Fibroblast of villous mesenchyme (primary cell): ENCODE measurements at regions not wholly inside any gene's neighbourhood (a gene's known extent, or its start where the extent isn't known, plus 50 kb on each side); places are given as distances from the start of the nearest gene placed in this dataset. TPM values are rescaled to one million over a fixed set of nuclear protein-coding genes. Genes with fewer than 3 reads are reported as not detected.
"Not testable (repeated sequence)": the region's sequence is repeated elsewhere in the genome, so short reads cannot be mapped to it uniquely, and the experiment has no call there.

ENCODE experiments used
- DNase-seq: peaks from one replicate; pipeline ENCODE4 v3.0.0-alpha.2; 2010; ENCODE audit warnings: low read depth
- H3K4me3 ChIP-seq: 2 replicates; pipeline ENCODE4 v1.5.1; 2011; ENCODE audit warnings: low read depth, mild to moderate bottlenecking, low read length
- small RNA-seq: library from RNA; depleted of rRNA; stranded (forward); fragments of <200 nt; gene quantifications from one replicate; pipeline ENCODE3, GENCODE V24; 2012

DNA sequence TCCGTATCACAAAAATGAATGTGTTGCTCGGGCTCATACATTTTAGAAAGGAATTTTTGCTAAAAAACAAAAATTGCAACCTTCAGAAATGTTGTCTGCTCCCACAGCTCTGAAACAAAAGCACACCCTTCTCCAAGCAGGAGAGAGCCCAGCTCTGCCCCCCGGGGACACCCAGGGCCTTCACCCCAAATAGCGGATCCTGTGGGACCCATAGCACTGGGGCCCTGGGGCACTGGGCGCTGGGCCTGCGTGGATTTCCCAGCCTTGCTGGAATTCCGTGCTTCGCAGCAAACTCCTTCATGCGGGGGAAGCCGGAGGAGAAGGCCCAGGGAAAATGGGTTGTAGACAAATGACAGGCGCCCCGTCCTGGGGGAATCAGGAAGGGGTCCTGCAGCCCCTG lies 50.5 kb upstream of the SFSWAP start:
- DNase-seq = not testable (repeated sequence)

More for the DNA sequence above, 50.5 kb upstream of the SFSWAP start:
- H3K4me3 ChIP-seq = not testable (repeated sequence)

Small RNA genes lying in the stretch of these regions (small RNA-seq; reads per million reads assigned to genes)
- not detected for gene AC140063.1
- not detected for gene RNA5SP376
